Caco-2 (cell line): ENCODE measurements at regions not wholly inside any gene's neighbourhood (a gene's known extent, or its start where the extent isn't known, plus 50 kb on each side); places are given as distances from the start of the nearest gene placed in this dataset.

ENCODE experiments used
- BruUV-seq: library from RNA; stranded (reverse); fragments of 400-500 nt; replicated peaks from 2 replicates; lab custom pipeline; 2021; lab: Mats Ljungman, UMichigan
- CTCF ChIA-PET: fragments of 300-600 bp; sonication (Branson Sonifier 250); formaldehyde crosslinking; loops from one replicate; lab custom pipeline; 2022; ENCODE audit warnings: antibody characterized with exemption; lab: Charles Lee
- POLR2A ChIA-PET: fragments of 300-600 bp; sonication (Branson Sonifier 250); formaldehyde crosslinking; loops from one replicate; lab custom pipeline; 2022; ENCODE audit warnings: antibody characterized with exemption; lab: Charles Lee
- DNase-seq, 2 experiments: peaks; one replicate each; pipeline versions ENCODE4 v3.0.0 to v3.0.0-alpha.2; 2020 to 2022
- H3K27me3 ChIP-seq: replicated peaks from 2 replicates; pipeline ENCODE4 v1.6.0; 2011; ENCODE audit warnings: low read length; ENCODE audit not compliant: control insufficient read depth, insufficient read depth
- H3K36me3 ChIP-seq: 2 replicates; pipeline ENCODE4 v1.5.1; 2011; ENCODE audit warnings: low read length; ENCODE audit not compliant: control insufficient read depth, insufficient read depth
- H3K4me1 ChIP-seq: fragments of 250-450 bp; sonication (Bioruptor Pico); 2 replicates; pipeline ENCODE4 v1.5.1; 2020; ENCODE audit warnings: mild to moderate bottlenecking
- H3K4me3 ChIP-seq: 2 replicates; pipeline ENCODE4 v1.5.1; 2011; ENCODE audit warnings: low read depth, mild to moderate bottlenecking, control low read depth, low read length
- H3K9me3 ChIP-seq: fragments of 250-450 bp; sonication (Bioruptor Pico); 2 replicates; pipeline ENCODE4 v1.5.1; 2020; ENCODE audit warnings: mild to moderate bottlenecking, moderate library complexity
- H3K27ac Mint-ChIP-seq: one replicate; pipeline ENCODE4 v1.8.0; 2022; ENCODE audit warnings: mixed read lengths; ENCODE audit not compliant: unreplicated experiment
- H3K27me3 Mint-ChIP-seq: one replicate; pipeline ENCODE4 v1.8.0; 2022; ENCODE audit warnings: mixed read lengths; ENCODE audit not compliant: insufficient read depth, unreplicated experiment
- H3K36me3 Mint-ChIP-seq: one replicate; pipeline ENCODE4 v1.8.0; 2022; ENCODE audit warnings: mild to moderate bottlenecking, mixed read lengths; ENCODE audit not compliant: insufficient read depth, unreplicated experiment
- H3K4me1 Mint-ChIP-seq: one replicate; pipeline ENCODE4 v1.8.0; 2022; ENCODE audit warnings: low read depth, mixed read lengths; ENCODE audit not compliant: unreplicated experiment
- H3K4me3 Mint-ChIP-seq: one replicate; pipeline ENCODE4 v1.8.0; 2022; ENCODE audit warnings: mild to moderate bottlenecking, moderate library complexity, mixed read lengths; ENCODE audit not compliant: unreplicated experiment
- H3K9me3 Mint-ChIP-seq: one replicate; pipeline ENCODE4 v1.8.0; 2022; ENCODE audit warnings: mixed read lengths; ENCODE audit not compliant: unreplicated experiment
- intact Hi-C: fragments of 100-400 bp; cut with micrococcal nuclease; formaldehyde crosslinking; loops from one replicate; pipeline ENCODE4 v1.10.0; 2022; ENCODE audit not compliant: unreplicated experiment
- TF ChIP-seq, protein P1 (sequence below), 2 experiments: fragments of 200-600 bp in 1 of 2; IDR thresholded peaks; 1 replicate in 1 of 2; 2 replicates in 1 of 2; pipeline versions ENCODE4 v1.5.1 to v1.8.0; 2011 to 2022; ENCODE audit warnings: antibody characterized with exemption in 1 of 2, control low read depth in 1 of 2, inconsistent platforms in 1 of 2, low read depth in 1 of 2, low read length in 1 of 2, mild to moderate bottlenecking in 1 of 2, moderate library complexity in 1 of 2; ENCODE audit not compliant: insufficient read depth in 1 of 2, severe bottlenecking in 1 of 2, unreplicated experiment in 1 of 2

DNA sequence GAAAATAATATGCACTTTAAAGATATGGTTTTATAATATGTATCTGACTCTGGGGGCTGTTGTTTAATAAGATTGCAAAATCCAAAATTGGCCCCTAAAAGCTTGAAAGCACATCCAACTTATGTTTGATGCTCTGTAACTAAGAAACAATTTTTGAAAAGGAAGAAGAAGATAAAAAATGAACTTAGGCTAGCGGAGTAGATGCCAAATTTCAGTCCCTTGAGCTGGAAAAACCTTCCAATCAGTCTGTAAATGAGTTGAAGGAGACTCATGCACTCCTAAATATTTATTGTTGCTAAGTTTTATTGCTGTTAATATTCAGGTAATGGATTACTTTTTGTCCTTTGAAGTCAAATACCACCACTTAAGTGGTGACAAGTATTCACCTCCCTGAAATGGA is 465.0 kb downstream of the ZEB2 start:
- Histone ChIP-seq H3K4me3 (no peak overlapping the region), H3K36me3 (no peaks in the 10 kb centered on the region), H3K9me3 (no peaks in the 10 kb centered on the region), H3K4me1 (no peaks in the 10 kb centered on the region), H3K27me3 (no peaks in the 10 kb centered on the region)
- TF ChIP-seq, protein P1, sequence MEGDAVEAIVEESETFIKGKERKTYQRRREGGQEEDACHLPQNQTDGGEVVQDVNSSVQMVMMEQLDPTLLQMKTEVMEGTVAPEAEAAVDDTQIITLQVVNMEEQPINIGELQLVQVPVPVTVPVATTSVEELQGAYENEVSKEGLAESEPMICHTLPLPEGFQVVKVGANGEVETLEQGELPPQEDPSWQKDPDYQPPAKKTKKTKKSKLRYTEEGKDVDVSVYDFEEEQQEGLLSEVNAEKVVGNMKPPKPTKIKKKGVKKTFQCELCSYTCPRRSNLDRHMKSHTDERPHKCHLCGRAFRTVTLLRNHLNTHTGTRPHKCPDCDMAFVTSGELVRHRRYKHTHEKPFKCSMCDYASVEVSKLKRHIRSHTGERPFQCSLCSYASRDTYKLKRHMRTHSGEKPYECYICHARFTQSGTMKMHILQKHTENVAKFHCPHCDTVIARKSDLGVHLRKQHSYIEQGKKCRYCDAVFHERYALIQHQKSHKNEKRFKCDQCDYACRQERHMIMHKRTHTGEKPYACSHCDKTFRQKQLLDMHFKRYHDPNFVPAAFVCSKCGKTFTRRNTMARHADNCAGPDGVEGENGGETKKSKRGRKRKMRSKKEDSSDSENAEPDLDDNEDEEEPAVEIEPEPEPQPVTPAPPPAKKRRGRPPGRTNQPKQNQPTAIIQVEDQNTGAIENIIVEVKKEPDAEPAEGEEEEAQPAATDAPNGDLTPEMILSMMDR (IDR thresholded peaks at IDR 0.05; ENCODE audit: insufficient read depth in 1 of 2, low read depth in 1 of 2, low read length in 1 of 2, severe bottlenecking in 1 of 2, unreplicated experiment in 1 of 2), result no peak
- no peaks in the 10 kb centered on the region for H3K4me1 Mint-ChIP-seq
- no peaks in the 10 kb centered on the region for H3K27me3 Mint-ChIP-seq
- CTCF ChIA-PET, result no interaction called here
- H3K27ac Mint-ChIP-seq, result no peak overlapping the region
- H3K36me3 Mint-ChIP-seq, result no peaks in the 10 kb centered on the region
- no peak overlapping the region for H3K4me3 Mint-ChIP-seq
- POLR2A ChIA-PET, result no interaction called here
- BruUV-seq, result no TSS peak
- DNase-seq, result no peak
- intact Hi-C loops, result no loop called here
- no peaks in the 10 kb centered on the region for H3K9me3 Mint-ChIP-seq

DNA sequence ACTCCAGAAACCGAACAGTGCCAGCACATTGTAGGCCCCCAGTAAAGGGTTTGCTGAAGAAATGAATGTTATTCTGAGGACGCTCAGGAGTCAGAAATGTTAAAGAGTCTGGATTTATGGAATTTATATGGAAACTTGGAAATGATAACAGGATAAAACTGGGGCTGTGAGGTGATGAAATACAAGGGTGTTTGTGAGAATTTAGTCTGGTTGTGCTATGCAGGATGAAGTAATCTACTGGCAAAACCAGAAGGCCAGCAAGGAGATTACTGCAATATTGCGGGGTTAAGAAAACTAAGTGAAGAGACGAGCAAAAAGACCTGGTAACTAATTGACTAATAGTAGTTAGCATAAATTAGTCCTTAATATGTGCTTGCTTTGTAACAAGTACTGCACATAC is 467.8 kb downstream of the ZEB2 start:
- POLR2A ChIA-PET, result no interaction called here

DNA sequence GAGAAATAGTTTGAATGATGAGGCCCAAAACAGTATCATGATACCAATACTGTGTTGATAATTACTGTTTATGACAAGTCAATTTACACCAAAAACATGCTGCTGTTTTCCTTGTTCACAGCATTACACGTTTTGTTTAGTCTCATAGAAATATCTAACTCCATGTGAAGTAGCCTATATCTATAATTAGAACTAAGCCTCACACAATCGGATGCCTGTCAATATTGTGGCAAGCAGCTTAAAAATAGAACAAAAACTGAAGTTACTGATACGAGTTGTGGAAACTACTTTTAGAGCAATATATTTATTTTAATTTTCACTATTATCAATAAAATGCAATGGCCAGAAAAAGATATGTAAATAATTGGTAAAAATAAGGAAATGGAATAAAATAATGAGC is 470.8 kb downstream of the ZEB2 start:
- H3K4me3 Mint-ChIP-seq, result no peak overlapping the region
- H3K9me3 ChIP-seq, result no peaks in the 10 kb centered on the region
- no peak for DNase-seq
- no peaks in the 10 kb centered on the region for H3K36me3 ChIP-seq
- H3K27ac Mint-ChIP-seq, result no peak overlapping the region
- TF ChIP-seq, protein P1 (IDR thresholded peaks at IDR 0.05; ENCODE audit: insufficient read depth in 1 of 2, low read depth in 1 of 2, low read length in 1 of 2, severe bottlenecking in 1 of 2, unreplicated experiment in 1 of 2), result no peak
- BruUV-seq, result no TSS peak
- H3K9me3 Mint-ChIP-seq, result no peaks in the 10 kb centered on the region
- no peak overlapping the region for H3K4me3 ChIP-seq
- H3K4me1 Mint-ChIP-seq, result no peaks in the 10 kb centered on the region
- intact Hi-C loops, result no loop called here
- H3K36me3 Mint-ChIP-seq, result no peaks in the 10 kb centered on the region
- ChIA-PET POLR2A (no interaction called here), CTCF (no interaction called here)
- H3K27me3 ChIP-seq, result no peaks in the 10 kb centered on the region
- no peaks in the 10 kb centered on the region for H3K27me3 Mint-ChIP-seq
- H3K4me1 ChIP-seq, result no peaks in the 10 kb centered on the region

More for the DNA sequence above, 467.8 kb downstream of the ZEB2 start:
- H3K9me3 Mint-ChIP-seq, result no peaks in the 10 kb centered on the region
- H3K27me3 ChIP-seq, result no peaks in the 10 kb centered on the region
- no peak overlapping the region for H3K27ac Mint-ChIP-seq
- intact Hi-C loops, result no loop called here
- H3K4me1 ChIP-seq, result no peaks in the 10 kb centered on the region
- TF ChIP-seq, protein P1 (IDR thresholded peaks at IDR 0.05; ENCODE audit: insufficient read depth in 1 of 2, low read depth in 1 of 2, low read length in 1 of 2, severe bottlenecking in 1 of 2, unreplicated experiment in 1 of 2), result no peak
- no peaks in the 10 kb centered on the region for H3K36me3 Mint-ChIP-seq
- H3K4me3 ChIP-seq, result no peak overlapping the region
- H3K9me3 ChIP-seq, result no peaks in the 10 kb centered on the region
- no peaks in the 10 kb centered on the region for H3K36me3 ChIP-seq
- BruUV-seq, result no TSS peak
- no peak overlapping the region for H3K4me3 Mint-ChIP-seq
- CTCF ChIA-PET, result no interaction called here
- DNase-seq, result no peak
- H3K4me1 Mint-ChIP-seq, result no peaks in the 10 kb centered on the region
- no peaks in the 10 kb centered on the region for H3K27me3 Mint-ChIP-seq
